HG02798 (cell line): ENCODE measurements at regions not wholly inside any gene's neighbourhood (a gene's known extent, or its start where the extent isn't known, plus 50 kb on each side); places are given as distances from the start of the nearest gene placed in this dataset.
"Not testable (repeated sequence)": the region's sequence is repeated elsewhere in the genome, so short reads cannot be mapped to it uniquely, and the experiment has no call there.

ENCODE experiments used
- ATAC-seq: cut with Tn5 transposase; IDR thresholded peaks from one replicate; pipeline ENCODE4 v1.9.1; 2021; ENCODE audit warnings: mild to moderate bottlenecking; ENCODE audit not compliant: unreplicated experiment, poor library complexity

GRCh38 chr10:106114656-106115186 is 1049.8 kb downstream of the SORCS1 start:
- no peak for ATAC-seq

GRCh38 chr10:106111246-106111645 is 1053.3 kb downstream of the SORCS1 start:
- no peak for ATAC-seq

GRCh38 chr10:106107706-106108105 is 1056.8 kb downstream of the SORCS1 start:
- no peak for ATAC-seq

GRCh38 chr10:106106114-106106513 is 1058.4 kb downstream of the SORCS1 start:
- no peak for ATAC-seq

GRCh38 chr10:106089855-106090254 is 1074.7 kb downstream of the SORCS1 start:
- ATAC-seq, result no peak

GRCh38 chr10:106086391-106086790 is 1078.1 kb downstream of the SORCS1 start:
- no peak for ATAC-seq

- no peak for ATAC-seq
These were observed 1080.9 kb downstream of the SORCS1 start for GRCh38 chr10:106083572-106083971.

GRCh38 chr10:106082865-106083264 is 1081.6 kb downstream of the SORCS1 start:
- no peak for ATAC-seq

GRCh38 chr10:106078895-106079576 is 1085.5 kb downstream of the SORCS1 start:
- ATAC-seq, result no peak

- no peak for ATAC-seq
These were observed 1088.0 kb downstream of the SORCS1 start for GRCh38 chr10:106076496-106076895.

GRCh38 chr10:106053061-106053460 is 1111.4 kb downstream of the SORCS1 start:
- no peak for ATAC-seq

- no peak for ATAC-seq
These were observed 1120.0 kb downstream of the SORCS1 start for GRCh38 chr10:106044503-106044902.

- ATAC-seq, result no peak
These were observed 1120.6 kb downstream of the SORCS1 start for GRCh38 chr10:106043863-106044262.

- ATAC-seq, result no peak
These were observed 1126.3 kb downstream of the SORCS1 start for GRCh38 chr10:106038246-106038645.

GRCh38 chr10:106033065-106033464 is 1131.4 kb downstream of the SORCS1 start:
- no peak for ATAC-seq

GRCh38 chr10:106032450-106033002 is 1132.0 kb downstream of the SORCS1 start:
- no peak for ATAC-seq

GRCh38 chr10:106027240-106027639 is 1137.3 kb downstream of the SORCS1 start:
- ATAC-seq, result no peak

GRCh38 chr10:106025208-106025811 is 1139.2 kb downstream of the SORCS1 start:
- ATAC-seq, result no peak

GRCh38 chr10:106023329-106023728 is 1141.2 kb downstream of the SORCS1 start:
- no peak for ATAC-seq

GRCh38 chr10:106019559-106019958 is 1144.9 kb downstream of the SORCS1 start:
- not testable (repeated sequence) for ATAC-seq

- ATAC-seq, result not testable (repeated sequence)
These were observed 1148.9 kb downstream of the SORCS1 start for GRCh38 chr10:106015369-106016199.
